Ovary (tissue), 3 donors: ENCODE measurements at regions not wholly inside any gene's neighbourhood (a gene's known extent, or its start where the extent isn't known, plus 50 kb on each side); places are given as distances from the start of the nearest gene placed in this dataset.
"Not testable (repeated sequence)": the region's sequence is repeated elsewhere in the genome, so short reads cannot be mapped to it uniquely, and the experiment has no call there.

Experiments
- POLR2A ChIP-seq: fragments of 450-650 bp; IDR thresholded peaks from one replicate; pipeline ENCODE4 v1.6.1; 2017; ENCODE audit warnings: antibody characterized with exemption, mild to moderate bottlenecking, moderate library complexity
- TF ChIP-seq, protein P1 (sequence below), 3 donors: fragments of 450-650 bp in 2 of 3; fragments of 200-600 bp in 1 of 3; IDR thresholded peaks; one replicate each; pipeline versions ENCODE4 v1.5.1 to v1.8.0; 2016 to 2022; ENCODE audit warnings: antibody characterized with exemption in 3 of 3, mild to moderate bottlenecking in 1 of 3
- donor health status: DM: no; HTN: no; CAD: no.

DNA sequence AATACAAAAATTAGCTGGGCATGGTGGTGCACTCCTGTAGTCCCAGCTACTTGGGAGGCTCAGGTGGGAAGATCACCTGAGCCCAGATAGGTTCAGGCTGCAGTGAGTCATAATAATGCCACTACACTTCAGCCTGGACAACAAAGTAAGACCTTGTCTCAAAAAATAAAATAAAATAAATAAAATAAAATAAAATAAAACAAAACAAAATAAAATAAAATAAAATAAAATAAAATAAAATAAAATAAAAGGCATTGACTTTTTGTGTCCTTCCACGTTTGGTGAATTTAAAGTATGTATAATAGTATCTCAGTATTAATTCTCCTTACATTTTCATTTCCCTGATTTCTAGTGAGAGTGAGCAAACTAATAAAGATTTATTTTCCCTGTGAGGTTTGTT is 113.6 kb downstream of the ZIC1 start:
- TF ChIP-seq, protein P1, sequence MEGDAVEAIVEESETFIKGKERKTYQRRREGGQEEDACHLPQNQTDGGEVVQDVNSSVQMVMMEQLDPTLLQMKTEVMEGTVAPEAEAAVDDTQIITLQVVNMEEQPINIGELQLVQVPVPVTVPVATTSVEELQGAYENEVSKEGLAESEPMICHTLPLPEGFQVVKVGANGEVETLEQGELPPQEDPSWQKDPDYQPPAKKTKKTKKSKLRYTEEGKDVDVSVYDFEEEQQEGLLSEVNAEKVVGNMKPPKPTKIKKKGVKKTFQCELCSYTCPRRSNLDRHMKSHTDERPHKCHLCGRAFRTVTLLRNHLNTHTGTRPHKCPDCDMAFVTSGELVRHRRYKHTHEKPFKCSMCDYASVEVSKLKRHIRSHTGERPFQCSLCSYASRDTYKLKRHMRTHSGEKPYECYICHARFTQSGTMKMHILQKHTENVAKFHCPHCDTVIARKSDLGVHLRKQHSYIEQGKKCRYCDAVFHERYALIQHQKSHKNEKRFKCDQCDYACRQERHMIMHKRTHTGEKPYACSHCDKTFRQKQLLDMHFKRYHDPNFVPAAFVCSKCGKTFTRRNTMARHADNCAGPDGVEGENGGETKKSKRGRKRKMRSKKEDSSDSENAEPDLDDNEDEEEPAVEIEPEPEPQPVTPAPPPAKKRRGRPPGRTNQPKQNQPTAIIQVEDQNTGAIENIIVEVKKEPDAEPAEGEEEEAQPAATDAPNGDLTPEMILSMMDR (IDR thresholded peaks at IDR 0.05) = not testable (repeated sequence)
- TF ChIP-seq POLR2A = not testable (repeated sequence)
